ENCODE measurements at regions not wholly inside any gene's neighbourhood (a gene's known extent, or its start where the extent isn't known, plus 50 kb on each side); places are given as distances from the start of the nearest gene placed in this dataset.

- DNase-seq, result no peak
Measured at GRCh38 chr2:180523621-180524340, 456.6 kb upstream of the UBE2E3 start.

DNA sequence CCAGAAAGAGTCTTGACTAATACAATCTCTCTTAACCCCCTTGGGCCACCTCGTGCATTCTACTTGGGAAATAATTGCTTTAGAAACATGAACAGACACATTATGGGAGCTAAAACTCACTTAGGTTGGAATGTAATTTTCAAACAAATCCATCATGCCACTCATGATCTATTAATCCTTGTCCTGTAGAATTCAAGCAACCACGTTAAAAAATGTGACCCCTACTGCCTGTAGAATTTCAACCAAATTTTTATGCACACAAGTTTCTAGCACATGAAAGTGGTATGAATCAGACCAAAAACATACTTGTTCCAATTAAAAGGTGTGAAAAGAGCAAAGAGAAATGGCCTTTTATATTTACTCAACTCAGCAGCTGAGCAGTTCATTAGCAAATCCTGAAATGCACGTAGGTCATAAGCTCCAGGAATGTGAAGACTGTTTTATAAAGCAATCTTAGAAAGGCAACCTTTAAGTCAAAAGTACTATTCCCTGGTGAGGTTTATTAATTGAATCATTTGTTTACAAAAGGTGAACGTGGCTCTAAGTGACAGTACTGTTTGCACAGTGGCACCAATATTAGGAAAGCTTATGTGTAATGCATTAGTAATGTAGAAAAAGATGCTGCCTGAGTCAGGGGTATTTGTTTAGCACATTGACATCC, 459.4 kb upstream of the UBE2E3 start:
- DNase-seq, result no peak

DNA sequence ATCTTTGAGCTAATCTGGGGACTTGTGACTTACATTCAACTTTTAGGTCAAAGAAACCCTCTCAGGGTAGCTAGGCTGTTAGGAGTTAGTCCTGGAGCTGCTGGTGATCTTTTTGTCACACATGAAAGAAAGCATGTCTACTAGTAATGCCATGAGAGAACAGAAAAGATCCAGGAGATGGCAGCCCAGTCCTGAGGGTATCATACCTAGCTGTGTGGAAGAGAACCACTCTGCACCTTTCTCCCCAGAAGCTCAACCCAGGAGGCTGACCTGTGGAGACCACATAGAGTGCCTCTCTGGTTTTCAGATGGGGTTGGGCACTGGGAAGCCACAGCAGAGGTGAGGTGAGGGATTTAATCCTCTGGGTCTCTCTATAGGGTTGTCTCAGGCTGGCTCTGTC, 460.2 kb upstream of the UBE2E3 start:
- no peak for DNase-seq

DNA sequence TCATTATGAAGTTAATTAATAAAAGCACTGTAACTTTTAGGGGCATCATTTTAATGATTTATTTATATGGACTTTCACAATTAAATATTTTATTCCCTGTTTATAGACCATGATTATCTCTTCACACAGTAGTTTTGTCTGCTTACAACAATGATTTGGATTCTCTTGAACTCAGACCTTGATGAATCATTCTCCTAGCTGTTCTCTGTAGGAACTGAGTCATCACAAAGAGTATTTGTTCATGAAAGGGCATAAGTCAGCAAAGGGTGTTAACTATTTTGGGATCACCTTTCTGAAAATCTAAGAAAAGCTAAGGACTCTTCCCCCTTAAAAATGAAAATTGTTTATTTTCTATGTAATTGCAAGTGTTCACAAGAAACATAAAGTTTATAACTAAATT, 461.1 kb upstream of the UBE2E3 start:
- DNase-seq, result no peak

DNA sequence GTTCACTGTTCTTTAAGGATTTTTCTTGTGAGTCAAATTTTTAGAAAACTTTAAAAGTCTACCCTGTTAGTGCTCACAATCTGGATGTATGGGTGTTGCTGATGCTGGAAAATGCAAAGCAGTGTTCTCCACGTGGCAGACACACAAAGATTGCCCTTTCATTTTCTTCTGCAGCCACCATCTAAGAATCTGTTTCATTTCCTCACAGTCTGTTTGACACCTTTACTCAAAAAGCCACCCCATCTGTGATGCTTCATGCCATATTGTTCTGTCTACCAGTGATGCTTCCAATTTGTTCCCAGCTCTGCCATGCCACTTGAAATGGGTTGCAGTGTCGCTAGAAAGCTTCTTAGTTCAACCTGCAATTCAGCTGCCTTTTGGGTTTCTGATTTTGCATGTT, 464.2 kb upstream of the UBE2E3 start:
- no peak for DNase-seq

DNA sequence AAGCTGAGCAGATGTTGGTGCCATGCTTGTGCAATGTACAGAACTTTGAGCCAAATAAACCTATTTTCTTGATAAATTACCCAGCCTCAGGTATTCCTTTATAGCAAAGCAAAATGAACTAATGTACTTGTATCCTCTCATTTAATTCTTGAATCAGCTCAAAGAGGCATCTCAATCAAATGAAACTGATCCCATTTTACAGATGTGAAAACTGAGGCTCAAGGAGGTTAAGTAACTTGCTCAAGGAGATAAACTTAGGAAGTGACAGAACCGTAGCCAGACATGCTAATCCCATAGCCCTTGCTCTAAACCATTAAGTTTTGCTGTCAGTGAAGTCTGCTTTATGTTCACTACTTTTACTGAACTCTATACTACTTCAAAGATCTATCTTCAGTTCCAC, 467.0 kb upstream of the UBE2E3 start:
- no peak for DNase-seq

- no peak for DNase-seq
Measured at GRCh38 chr2:180508458-180508857, 471.9 kb upstream of the UBE2E3 start.

GRCh38 chr2:180507028-180507427, 473.4 kb upstream of the UBE2E3 start:
- no peak for DNase-seq

DNA sequence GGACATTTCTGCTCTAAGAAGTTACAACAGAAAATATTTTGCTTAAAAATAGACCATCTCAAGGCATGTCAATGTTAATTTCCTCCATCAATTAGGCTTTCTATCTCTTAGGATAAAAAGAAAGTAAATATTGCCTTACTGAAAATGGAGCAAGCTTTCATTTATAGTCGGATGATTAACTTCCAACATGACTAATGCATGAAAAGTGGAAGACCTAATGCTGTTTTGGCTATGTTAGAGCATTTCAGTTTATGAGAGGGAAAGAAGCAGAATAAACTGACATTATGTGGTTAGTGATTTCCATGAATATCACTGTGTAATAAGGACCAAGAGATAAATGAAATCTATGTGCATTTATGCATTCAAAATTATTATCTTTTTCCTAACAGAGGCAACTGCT, 475.2 kb upstream of the UBE2E3 start:
- no peak for DNase-seq

DNA sequence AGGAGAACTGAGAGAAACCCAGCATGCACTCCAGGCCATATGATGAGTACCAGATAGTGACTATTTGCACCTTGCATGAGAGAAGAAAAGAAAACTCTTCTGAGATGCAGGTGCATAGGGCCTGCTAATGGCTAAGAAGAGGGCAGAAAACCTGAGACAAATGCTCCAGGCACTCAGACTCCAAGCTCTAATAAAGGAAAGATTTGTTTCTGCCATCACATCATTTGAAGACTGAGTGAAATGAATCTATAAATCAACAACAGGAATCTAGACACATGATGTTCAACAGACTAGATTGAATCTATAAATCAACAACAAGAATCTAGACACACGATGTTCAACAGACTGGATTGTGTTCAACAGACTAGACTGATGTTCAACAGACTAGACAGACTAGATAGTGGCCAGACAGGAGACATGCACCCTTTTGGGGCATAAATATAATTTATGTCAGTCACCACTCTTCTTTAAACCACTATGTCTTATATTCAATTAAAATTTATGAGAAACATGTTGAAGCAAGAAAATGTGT, 482.7 kb upstream of the UBE2E3 start:
- DNase-seq, result no peak

DNA sequence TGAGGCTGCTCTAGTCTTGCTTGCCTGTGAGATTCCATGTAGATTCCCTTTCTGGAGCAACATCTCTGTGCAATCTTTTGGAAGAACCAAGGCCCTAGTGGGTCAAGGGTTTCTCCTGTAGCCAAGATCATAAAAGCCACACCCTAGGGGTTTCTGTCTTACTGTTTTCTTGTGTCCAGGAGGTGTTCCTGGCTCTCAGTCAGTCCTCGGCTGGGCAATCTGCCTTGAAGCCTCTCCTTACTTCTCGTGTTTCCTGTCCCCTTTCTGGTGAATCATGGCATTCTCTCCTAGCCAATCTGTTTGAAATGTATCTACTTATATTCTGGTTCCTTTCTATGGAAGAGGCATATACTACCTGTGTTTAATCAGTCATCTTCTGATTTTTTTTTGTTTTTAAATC, 484.8 kb upstream of the UBE2E3 start:
- DNase-seq, result no peak

DNA sequence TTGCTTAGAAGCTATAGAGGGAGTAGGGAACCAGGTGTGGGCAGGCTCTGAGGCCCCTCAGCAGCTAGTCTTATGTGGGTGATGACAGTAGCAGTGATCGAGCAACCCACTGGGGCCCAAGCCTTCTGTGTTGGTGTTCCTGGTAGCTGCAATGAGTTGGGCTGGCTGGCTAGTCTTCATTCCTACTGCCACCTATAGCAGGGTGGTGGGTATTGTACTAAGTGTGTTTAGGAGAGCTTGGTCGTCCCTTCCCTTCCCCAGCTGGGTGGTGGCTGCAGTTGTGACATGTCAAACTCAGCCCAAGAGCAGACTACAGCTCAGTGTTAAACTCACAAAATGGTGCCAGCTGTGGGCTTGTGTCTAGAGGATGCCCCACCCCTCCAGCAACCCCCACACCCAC, 486.1 kb upstream of the UBE2E3 start:
- no peak for DNase-seq

DNA sequence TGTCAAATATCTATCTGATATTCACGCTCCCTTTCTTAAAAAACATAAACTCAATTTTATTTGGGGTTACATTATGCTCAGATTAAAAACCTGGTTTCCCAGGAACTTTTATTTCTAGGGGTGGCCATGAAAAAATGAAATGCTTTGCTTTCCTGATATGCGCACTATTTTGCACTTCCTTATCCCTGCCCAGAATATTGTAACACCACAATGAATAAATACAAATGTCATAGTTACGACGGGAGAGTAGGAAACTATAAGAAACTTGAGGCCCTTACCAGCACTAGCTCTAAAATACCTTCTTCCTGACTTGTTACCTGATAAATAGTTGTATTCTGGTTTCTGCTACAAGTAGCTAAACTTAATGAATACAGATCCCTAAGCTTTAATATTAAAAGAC, 475.6 kb upstream of the CWC22 start:
- no peak for DNase-seq

- no peak for DNase-seq
Measured at GRCh38 chr2:180481998-180482397, 474.9 kb upstream of the CWC22 start.

DNA sequence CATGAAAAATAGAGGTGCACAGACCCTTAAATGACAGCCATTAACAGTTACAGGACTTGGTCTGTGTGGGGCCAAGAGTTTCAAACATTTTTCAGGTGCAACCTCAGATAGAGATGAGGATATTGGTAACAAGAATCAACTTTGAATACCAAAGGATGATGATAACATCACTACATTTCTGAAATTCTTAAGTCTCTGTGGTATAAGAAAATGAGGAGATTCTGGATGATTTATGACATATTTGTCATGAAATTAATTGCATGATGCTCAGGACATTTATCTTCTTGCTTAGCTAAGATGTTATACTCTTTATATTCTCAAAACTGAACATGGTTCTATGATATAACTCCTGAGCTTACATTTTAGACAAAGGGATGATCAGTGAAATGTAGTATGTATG, 471.8 kb upstream of the CWC22 start:
- no peak for DNase-seq

DNA sequence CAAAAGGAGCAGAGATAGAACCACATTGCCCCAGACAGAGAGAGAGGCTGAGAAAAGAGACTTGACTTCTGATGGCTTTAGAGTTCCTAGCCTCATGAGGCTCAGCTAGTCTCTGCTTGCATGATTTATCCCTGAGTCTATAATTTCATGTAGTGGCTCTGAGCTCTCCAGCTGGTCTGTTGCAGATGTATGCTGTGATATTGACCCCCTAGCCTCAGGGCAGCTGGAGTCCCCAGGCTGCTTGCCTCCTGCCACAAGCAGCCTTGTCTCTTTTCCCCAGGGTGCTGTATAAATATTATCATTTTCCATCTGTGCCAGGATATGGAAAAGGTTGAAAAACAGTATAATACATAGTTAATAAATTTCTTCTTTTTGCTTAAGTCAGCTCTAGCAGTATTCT, 467.6 kb upstream of the CWC22 start:
- DNase-seq, result no peak

DNA sequence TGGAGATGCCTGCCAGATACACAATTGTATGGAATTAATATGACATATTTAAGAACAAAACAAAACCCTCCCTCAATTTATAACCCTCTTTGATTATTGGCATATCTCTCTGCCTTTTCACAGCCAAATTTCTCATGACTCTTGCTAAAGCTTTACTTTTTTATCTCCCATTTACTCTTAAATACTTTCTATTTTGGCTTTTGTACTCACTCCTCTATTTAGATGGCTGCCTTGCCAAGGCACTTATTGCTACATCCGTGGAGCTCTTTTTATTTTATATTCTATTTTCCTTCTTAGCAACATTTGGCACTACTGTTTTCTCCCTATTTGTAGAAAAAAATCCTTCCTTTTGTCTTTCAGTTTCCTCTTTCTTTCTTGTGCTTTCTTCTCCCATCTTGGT, 466.4 kb upstream of the CWC22 start:
- DNase-seq, result no peak

- no peak for DNase-seq
Measured at GRCh38 chr2:180472133-180472532, 465.0 kb upstream of the CWC22 start.

DNA sequence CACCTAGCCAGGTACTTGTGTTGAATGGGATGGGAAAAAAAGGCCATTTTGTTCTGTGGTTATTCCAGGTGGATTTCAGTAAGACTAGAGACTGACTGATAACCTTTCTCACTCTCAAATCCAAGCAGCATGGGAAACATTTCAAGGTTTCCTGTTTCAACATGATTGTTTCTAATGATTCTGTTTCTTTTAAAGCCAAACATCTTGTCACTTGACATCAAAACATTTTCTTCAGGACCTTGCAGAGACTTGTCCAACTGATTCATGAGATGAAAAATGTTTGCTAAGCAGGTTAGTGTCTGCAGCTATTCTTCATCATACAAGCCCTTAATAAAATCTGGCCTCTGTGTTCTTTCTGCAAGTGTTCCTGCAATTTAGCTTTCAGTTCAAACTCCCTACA, 456.5 kb upstream of the CWC22 start:
- no peak for DNase-seq

GRCh38 chr2:180461761-180462160, 454.7 kb upstream of the CWC22 start:
- DNase-seq, result no peak

DNA sequence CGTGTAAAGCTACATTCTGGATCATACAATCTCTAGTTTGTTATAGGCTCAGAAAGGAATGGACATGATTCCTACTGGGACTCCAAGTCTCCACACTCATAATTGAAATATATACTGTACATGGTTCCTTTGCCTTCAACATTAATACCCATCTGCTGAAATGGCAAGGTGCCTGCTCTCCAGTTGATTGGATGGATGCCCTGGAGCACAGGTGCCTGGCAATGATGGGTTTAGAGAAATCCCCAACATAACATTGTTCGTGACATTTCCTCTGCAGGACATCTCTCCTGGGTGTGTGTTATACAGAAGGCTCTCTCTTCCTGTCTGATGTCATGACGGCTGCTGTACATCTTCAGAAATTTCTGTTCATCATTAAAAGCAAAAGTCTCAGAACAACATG, 449.7 kb upstream of the CWC22 start:
- DNase-seq, result no peak

DNA sequence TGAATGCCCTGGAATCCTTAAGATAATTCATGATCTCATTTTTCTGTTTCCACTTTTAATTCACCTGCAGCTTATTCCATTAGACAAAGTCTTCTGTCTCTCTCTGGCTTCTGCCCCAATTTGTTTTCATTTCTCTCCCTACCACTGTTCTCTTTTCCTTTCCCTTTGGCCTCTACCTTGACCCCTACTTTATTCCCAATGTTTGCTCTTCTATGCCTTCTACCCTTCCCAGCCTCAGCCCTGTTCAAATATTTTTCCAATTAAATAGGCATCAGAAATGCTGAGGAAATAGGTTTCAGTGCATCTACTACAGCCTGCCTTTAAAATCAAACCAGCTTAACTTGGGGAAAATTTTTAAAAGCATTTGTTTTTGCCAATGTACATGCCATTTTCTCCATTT, 443.7 kb upstream of the CWC22 start:
- DNase-seq, result no peak

- DNase-seq, result no peak
Measured at GRCh38 chr2:180449171-180449915, 442.2 kb upstream of the CWC22 start.

DNA sequence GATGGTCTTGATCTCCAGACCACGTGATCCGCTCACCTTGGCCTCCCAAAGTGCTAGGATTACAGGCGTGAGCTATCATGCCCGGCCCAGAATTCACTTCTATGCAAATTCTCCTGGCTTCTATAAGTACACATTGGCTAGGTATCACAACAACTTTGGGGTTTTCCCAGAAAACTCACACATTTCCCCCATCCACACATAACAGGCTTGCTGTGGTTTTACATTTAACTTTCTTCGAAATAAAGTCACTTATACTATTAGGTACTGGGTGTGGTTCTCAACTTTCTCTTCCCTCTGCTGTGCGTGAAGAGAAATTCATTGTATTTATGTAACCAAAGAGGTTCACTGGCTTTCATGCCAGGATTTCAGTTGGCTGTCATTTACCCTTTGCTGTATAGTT, 439.4 kb upstream of the CWC22 start:
- DNase-seq, result no peak
